IPS DF 6.9 (cell line): ENCODE measurements at regions not wholly inside any gene's neighbourhood (a gene's known extent, or its start where the extent isn't known, plus 50 kb on each side); places are given as distances from the start of the nearest gene placed in this dataset.

Experiments used
- DNase-seq: peaks from one replicate; pipeline ENCODE4 v3.0.0-alpha.2; 2013; ENCODE audit warnings: low read depth, low spot score
- H3K27ac ChIP-seq: one replicate; pipeline ENCODE4 v1.5.1; 2013; ENCODE audit warnings: low read length, control low read depth
- H3K27me3 ChIP-seq: 2 replicates; pipeline ENCODE4 v1.6.1; 2013; ENCODE audit warnings: mild to moderate bottlenecking, low read length; ENCODE audit not compliant: control insufficient read depth, insufficient read depth
- H3K36me3 ChIP-seq: 2 replicates; pipeline ENCODE4 v1.6.1; 2013; ENCODE audit warnings: low read length; ENCODE audit not compliant: control insufficient read depth, insufficient read depth
- H3K4me1 ChIP-seq: 2 replicates; pipeline ENCODE4 v1.6.1; 2013; ENCODE audit warnings: low read length; ENCODE audit not compliant: control insufficient read depth, insufficient read depth
- H3K4me3 ChIP-seq: 2 replicates; pipeline ENCODE4 v1.5.1; 2013; ENCODE audit warnings: mild to moderate bottlenecking, low read length
- H3K9me3 ChIP-seq: 2 replicates; pipeline ENCODE4 v1.6.1; 2013; ENCODE audit warnings: low read length, inconsistent platforms; ENCODE audit not compliant: control insufficient read depth, insufficient read depth
- WGBS: extraction: QIAGEN DNeasy Blood & Tissue Kit; methylation state at CpG from one replicate; pipeline ENCODE4 v1.1.7; 2013; ENCODE audit warnings: mixed read lengths, missing lambda C conversion rate; ENCODE audit not compliant: insufficient read length, insufficient coverage; 5-methylcytosine and 5-hydroxymethylcytosine counted together

DNA sequence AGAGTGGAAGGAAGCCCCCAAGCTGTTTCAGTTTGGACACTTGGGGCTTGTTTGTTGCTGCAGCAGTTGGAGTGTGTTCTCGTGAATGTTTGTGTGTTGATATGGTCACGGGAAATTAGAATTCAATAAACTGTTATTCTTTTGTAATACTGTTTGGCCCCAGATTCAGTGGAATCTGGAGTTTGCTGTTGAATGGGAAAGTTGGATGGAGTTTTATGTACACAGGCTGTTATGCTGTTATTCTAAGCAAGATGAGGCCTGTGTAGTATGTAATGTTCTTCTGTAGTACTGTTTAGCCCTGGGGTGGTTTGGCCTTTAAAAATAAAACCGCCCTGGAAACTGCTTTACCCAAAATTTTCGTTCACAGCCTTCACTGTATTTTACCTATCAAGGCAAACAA, 810.4 kb upstream of the HS6ST1 start:
- Histone ChIP-seq H3K4me1 (no peaks in the 10 kb centered on the region), H3K9me3 (no peaks in the 10 kb centered on the region), H3K27me3 (no peaks in the 10 kb centered on the region), H3K4me3 (no peak overlapping the region), H3K27ac (no peak overlapping the region), H3K36me3 (no peaks in the 10 kb centered on the region)
- no peak for DNase-seq
- no CpG with 5 or more reads among the region's 4 CpGs for WGBS

DNA sequence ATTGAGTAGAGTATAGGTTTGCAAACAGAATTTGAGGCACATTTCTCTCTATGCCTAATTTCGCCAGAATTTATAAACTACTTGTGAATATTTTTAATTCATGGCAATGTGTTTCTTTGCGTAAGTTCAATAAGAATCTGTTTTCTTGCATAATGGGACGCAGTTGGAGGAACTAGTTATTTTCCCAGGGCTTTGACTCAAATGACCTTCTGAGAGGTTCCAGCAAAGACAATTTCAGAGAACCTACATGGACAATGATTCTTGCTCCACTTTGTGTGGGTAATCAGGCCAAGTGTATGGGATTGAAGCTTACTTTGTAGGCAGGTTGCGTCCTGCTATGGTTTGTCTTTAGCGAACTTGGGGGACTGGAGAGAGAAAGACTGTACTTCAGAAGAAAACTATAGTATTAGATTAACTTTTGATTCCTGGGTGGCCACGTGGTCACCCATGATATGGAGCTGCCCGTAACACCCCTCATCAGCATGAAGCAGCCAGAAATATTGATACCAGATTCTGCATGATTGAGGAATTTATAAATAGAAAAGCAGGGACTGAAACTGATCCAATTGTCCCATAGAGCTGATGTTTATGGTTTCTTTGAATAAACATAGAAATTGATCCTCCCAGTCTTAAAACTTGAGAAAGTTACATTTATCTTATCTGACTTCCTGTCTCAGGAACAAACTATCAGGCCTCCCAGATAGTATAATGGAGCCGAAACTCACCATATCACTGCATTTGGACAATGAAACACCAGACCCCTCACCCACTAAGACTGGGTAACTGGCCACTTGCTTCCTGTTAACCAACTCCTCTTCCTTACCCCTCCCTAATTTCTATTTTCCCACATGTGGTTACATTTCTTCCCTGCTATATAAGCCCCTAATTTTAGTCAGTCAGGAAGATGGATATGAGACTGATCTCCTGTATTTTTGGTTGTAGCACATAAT, 815.3 kb upstream of the HS6ST1 start:
- DNase-seq = no peak
- H3K27me3 ChIP-seq = no peaks in the 10 kb centered on the region
- no CpG with 5 or more reads among the region's 8 CpGs for WGBS
- no peaks in the 10 kb centered on the region for H3K36me3 ChIP-seq
- H3K4me3 ChIP-seq = no peak overlapping the region
- no peaks in the 10 kb centered on the region for H3K4me1 ChIP-seq
- H3K9me3 ChIP-seq = no peaks in the 10 kb centered on the region
- no peak overlapping the region for H3K27ac ChIP-seq

DNA sequence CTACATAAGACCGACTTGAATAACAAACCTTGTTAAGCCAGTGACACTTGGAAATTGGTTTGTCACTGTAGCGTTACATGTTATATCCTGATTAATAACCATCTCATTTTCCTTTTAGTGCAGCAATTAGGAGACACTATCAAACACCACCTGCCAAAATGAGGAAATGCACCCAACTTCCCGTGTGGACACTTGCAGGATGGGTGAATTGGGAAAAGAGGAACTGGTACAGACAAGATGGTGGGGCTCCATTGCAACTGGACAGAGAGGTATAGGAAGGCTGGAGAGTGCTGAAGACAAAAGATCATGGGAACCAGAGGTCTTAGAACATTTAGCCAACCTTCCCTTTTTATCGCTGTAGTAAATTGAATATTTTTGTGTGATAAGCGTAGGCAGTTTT, 816.3 kb upstream of the HS6ST1 start:
- no CpG with 5 or more reads among the region's 5 CpGs for WGBS
- H3K36me3 ChIP-seq = no peaks in the 10 kb centered on the region
- no peak for DNase-seq

DNA sequence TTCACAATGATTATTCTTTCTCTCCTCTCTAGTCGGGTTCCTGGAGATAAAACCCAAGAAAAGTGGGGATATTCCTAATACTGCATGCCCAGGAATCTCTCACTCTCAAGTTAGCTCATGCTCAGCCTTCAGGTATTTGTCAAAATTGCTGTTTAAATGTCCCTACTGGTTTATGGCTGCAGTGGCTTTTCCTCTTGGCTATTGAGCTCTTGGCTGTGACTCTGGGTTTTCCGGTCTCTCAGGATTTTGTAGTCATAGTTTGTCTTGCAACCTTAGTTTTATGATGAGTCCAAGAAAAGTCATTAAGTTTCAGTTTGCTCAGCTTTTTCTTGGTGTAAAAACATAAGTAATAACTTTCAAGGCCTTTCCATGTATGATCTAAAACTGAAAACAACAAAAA, 820.7 kb upstream of the HS6ST1 start:
- Histone ChIP-seq H3K27ac (no peak overlapping the region), H3K4me3 (no peak overlapping the region), H3K36me3 (no peaks in the 10 kb centered on the region), H3K4me1 (no peaks in the 10 kb centered on the region), H3K27me3 (no peaks in the 10 kb centered on the region), H3K9me3 (no peaks in the 10 kb centered on the region)
- no CpG with 5 or more reads among the region's 2 CpGs for WGBS
- no peak for DNase-seq

More for the DNA sequence above, 816.3 kb upstream of the HS6ST1 start:
- H3K27me3 ChIP-seq = no peaks in the 10 kb centered on the region
- no peak overlapping the region for H3K27ac ChIP-seq
- H3K9me3 ChIP-seq = no peaks in the 10 kb centered on the region
- no peaks in the 10 kb centered on the region for H3K4me1 ChIP-seq
- H3K4me3 ChIP-seq = no peak overlapping the region

DNA sequence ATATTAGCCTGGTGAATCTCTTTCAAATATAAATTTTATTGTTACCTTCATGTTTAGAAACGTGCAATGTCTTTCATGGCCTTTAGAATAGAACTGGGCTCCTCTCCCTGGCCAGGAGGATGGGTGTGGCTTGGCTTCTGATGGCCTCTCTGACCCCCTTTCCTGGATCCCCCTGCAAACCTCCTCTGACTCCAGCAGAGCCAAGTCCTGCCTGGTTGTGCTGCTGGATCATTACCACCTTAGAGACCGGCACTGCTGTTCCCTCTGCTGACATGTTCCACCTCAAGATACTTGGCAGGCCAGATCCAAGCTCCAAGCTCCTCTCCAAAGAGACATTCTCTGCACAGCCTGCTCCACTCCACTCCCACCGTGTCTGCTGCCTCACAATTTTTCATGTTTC, 823.8 kb upstream of the HS6ST1 start:
- H3K4me1 ChIP-seq = no peaks in the 10 kb centered on the region
- no peak overlapping the region for H3K27ac ChIP-seq
- DNase-seq = no peak
- H3K4me3 ChIP-seq = no peak overlapping the region
- H3K9me3 ChIP-seq = no peaks in the 10 kb centered on the region
- no peaks in the 10 kb centered on the region for H3K27me3 ChIP-seq
- no peaks in the 10 kb centered on the region for H3K36me3 ChIP-seq
- WGBS = no CpG with 5 or more reads among the region's 3 CpGs

DNA sequence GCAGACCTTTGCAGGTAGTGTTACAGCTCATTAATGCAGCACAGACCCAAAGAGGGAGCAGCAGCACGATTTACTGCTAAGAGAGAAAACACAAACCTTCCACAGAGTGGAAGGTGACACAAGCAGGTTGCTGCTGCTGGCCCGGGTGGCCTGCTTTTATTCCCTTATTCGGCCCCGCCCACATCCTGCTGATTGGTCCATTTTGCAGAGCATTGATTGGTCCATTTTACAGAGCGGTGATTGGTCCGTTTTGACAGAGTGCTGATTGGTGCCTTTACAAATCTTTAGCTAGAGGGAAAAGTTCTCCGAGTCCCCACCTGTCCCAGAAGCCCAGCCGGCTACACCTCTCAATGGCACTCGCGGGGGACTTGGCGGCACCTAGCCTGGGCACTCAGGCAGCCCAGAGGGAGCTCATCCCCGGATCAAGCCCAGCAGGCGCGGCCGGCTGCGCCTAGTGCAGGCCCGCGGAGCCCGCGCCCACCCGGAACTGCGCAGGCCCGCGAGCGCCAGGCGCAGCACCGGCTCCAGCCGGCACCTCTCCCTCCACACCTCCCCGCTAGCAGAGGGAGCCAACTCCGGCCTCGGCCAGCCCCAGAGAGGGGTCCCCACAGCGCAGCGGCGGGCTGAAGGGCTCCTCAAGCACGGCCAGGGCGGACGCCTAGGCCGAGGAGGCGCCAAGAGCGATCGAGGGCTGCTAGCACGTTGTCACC, 825.6 kb upstream of the HS6ST1 start:
- Histone ChIP-seq H3K4me3 (no peak overlapping the region), H3K36me3 (no peaks in the 10 kb centered on the region), H3K27me3 (no peaks in the 10 kb centered on the region), H3K4me1 (no peaks in the 10 kb centered on the region), H3K9me3 (no peaks in the 10 kb centered on the region), H3K27ac (no peak overlapping the region)
- WGBS = no CpG with 5 or more reads among the region's 42 CpGs
- no peak for DNase-seq

DNA sequence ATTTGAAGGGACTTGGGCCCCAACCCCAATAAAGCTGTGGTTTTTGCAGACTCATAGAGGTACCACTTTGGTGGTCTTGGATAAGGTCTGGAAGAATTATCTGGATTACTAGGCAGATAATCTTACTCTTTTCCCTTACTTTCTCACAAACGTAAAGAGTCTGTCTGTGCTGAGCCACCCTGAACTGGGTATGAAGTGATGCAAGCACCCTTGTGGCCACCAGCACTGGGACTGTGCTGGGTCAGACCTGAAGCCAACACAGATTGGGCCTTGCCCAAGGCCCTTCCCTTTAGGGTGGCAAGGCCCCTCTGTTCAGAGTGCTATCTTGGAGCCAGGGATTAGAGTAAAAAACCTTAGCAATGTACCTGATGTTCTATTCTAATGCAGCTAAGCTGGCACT, 827.0 kb upstream of the RAB6C start:
- WGBS = no CpG with 5 or more reads among the region's 1 CpG
- H3K36me3 ChIP-seq = no peaks in the 10 kb centered on the region
- H3K4me1 ChIP-seq = no peaks in the 10 kb centered on the region
- DNase-seq = no peak
- H3K27me3 ChIP-seq = no peaks in the 10 kb centered on the region
- no peak overlapping the region for H3K27ac ChIP-seq
- H3K4me3 ChIP-seq = no peak overlapping the region
- H3K9me3 ChIP-seq = no peaks in the 10 kb centered on the region

DNA sequence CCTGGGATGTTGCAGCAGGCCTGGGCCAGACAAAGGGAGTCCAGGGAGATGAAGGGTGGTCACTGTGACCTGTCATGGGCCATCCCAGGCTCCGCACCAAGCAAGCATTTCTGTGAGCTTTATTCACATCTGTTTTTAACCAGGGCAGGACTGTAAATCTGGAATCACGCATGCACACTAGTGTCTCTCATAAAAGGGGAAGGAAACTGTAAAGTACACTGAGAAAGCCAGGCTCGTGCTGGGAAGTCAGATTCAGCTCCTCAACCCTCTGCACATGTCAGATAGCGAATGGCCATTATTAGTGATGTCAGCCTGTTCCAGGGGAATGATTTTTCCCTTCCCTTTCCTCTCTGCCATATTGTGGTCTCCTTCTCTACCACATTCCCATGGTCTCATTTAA, 818.6 kb upstream of the RAB6C start:
- H3K27ac ChIP-seq = no peak overlapping the region
- no peak for DNase-seq
- no peaks in the 10 kb centered on the region for H3K4me1 ChIP-seq
- WGBS = no CpG with 5 or more reads among the region's 4 CpGs
- H3K4me3 ChIP-seq = no peak overlapping the region
- no peaks in the 10 kb centered on the region for H3K27me3 ChIP-seq
- no peaks in the 10 kb centered on the region for H3K36me3 ChIP-seq
- no peaks in the 10 kb centered on the region for H3K9me3 ChIP-seq

DNA sequence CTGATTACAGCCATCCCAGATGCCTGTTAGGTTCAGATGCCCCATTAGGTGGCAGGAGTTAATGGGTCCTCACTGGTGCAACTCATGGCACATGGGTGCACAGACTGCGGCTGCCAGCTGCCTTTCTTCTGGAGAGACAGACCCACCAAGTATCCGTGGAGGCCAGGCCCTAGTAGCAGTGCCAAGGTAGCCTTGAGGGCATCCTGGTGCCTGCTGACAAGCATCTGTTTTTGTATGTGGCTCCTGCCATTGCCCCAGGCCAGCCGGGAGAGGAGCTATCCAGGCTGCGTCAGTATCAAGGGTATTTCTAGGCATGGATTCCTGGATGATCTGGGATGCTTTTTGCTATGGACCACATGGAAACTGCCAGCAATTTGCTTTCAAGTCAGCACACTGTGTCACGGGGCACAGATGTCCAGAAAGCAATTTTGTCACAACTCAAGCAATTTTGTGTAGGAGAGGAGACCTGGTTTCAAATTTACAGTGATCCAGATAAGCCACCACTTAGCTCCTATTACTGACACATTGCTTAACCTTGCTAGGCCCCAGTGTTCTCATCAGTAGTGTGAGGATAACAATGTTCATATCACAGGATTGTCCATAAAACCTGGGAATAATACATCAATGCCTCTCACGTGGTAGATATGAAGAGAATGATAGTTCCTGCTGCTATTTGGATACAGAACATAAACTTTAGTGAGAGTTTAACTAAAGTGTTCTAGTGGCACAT, 815.1 kb upstream of the RAB6C start:
- H3K4me1 ChIP-seq = 0 out of 2 replicates have a peak, but pooled peaks cover 2% of the 10 kb centered on the region
- H3K36me3 ChIP-seq = no peaks in the 10 kb centered on the region
- H3K9me3 ChIP-seq = no peaks in the 10 kb centered on the region
- no CpG with 5 or more reads among the region's 6 CpGs for WGBS
- no peak overlapping the region for H3K27ac ChIP-seq
- no peak for DNase-seq
- H3K4me3 ChIP-seq = no peak overlapping the region
- H3K27me3 ChIP-seq = no peaks in the 10 kb centered on the region

DNA sequence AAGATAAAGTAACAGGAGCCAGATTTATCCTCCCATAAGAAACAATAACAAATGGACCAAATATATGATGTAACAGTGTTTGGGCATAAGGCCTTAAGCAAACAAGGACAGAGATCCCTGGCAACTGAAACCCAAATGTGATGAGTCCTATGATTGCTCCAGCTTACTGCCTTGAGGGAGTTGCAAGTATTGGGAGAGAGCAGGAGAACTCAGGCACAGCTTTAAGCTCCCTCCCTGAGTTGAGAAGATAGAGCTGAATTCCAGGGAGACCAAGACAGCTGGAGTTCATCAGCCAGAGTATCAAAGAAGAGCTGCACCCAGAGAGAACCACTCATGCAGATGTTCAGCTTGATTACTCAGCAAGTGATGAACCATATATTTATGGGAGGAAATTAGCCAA, 814.5 kb upstream of the RAB6C start:
- Histone ChIP-seq H3K4me1 (0 out of 2 replicates have a peak, but pooled peaks cover 2% of the 10 kb centered on the region), H3K27me3 (no peaks in the 10 kb centered on the region)
- DNase-seq = no peak

More for the DNA sequence above, 814.5 kb upstream of the RAB6C start:
- Histone ChIP-seq H3K4me3 (no peak overlapping the region), H3K9me3 (no peaks in the 10 kb centered on the region), H3K27ac (no peak overlapping the region), H3K36me3 (no peaks in the 10 kb centered on the region)
